Medulla oblongata (tissue), 1 donor: ENCODE measurements at regions not wholly inside any gene's neighbourhood (a gene's known extent, or its start where the extent isn't known, plus 50 kb on each side); places are given as distances from the start of the nearest gene placed in this dataset.
"Not testable (repeated sequence)": the region's sequence is repeated elsewhere in the genome, so short reads cannot be mapped to it uniquely, and the experiment has no call there.

Source experiments
- DNase-seq: peaks from one replicate; pipeline ENCODE4 v3.0.0-alpha.2; 2015; ENCODE audit errors: extremely low spot score

DNA sequence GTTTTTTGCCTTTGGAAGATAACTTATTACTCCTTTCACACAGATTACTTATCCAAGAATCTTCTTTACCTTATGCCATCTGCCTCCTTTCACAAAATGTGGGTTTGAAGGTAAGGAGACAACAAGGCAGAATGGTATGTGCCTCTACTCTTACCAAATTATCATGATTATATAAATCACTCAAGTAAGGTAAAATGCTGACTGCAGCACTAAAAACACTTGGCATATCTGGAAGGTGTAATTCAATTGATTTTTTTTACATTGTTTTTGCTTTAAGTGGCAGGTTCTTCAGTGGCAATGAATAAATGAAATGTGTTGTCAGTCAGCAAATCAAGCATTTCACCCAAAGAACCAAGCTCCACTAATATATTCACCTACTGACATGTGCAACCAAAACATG lies 346.1 kb downstream of the OMA1 start:
- DNase-seq = no peak

DNA sequence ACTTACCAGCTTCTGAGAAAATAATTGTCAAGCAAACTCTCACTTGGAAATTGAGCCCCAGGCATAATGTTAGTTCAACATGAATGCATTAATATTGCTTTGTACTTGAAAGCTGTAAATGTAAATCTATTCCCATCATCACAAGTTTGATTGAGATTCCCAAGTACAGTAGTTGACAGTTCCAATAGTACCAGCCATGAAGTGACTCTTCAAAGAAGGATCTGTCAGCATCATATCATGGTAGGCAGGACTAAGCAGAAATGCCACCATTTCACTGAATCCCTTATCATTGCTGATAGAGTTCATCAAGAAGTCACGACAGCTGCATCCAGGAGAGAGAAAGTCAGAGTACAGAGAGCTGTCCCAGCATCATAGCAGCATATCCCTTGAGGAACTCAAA lies 348.7 kb downstream of the OMA1 start:
- DNase-seq = no peak

DNA sequence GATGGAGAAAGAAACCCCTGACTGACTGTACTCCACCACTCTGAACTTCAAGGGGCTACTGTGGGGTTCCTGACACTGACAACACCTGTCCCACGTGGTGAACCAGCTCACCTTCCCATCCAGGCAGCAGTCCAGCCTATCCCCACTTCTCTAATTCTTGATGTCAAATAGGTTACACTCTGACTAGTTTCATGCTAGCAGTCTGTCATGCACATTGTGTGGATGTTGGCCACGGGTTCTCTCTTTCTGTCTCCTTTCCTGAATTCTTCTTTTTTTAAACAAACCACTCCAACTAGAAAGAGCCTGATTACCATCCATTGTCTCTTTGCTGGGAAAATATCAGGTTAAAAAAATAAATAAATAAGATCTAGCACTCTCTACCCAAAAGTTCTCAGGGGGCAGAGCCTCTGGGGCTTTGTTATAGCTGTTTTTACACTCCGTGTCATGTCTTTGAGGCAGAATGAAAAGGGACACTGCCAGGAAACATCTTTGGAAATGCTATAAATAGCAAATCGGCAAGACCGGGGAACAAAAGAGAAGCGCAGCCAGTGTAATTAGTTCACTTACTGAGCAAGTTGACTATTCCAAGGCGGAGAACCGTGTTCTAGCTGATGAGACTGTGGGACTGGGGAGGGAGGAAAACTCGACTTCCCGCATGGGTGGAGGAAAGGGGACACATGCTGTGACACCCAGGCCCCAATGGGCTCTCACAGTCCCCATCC lies 356.1 kb downstream of the OMA1 start:
- no peak for DNase-seq

DNA sequence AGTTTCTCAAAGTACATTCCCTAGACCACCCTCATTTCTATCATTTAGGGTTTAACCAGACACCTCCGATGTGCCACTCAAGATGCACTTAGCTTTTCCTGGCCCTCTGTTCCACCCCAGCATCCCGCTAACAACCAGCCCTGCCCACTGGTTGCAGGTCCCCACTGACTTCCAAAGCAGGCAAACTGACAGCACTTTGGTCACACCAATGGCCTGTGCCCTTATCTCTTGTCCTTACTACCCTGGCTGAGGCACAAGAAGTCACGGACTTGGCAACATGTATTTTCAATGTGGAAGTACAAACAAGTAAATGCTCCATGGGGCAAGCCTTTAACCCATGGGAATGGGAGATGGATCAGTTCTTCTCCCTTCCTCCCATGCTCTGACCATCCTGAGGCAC lies 357.1 kb downstream of the OMA1 start:
- no peak for DNase-seq

DNA sequence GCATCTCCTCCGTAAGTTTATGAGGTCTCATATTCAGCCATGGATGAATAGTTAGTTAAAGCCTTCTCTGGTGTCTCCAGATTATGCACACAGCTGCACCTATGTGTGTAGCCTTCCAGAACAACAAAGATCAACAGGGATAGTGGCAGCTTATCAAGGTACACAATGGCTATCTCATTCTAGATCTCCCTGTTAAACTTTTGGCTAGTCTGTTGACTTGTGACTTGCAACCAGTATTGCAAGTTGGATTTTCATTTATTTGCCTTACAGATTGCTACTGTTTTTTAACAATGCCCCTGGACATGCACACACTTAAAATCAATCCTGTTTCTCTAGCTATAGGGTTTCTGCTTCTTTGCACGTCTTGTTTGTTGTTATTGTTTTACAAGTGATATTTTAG lies 363.2 kb downstream of the OMA1 start:
- no peak for DNase-seq

DNA sequence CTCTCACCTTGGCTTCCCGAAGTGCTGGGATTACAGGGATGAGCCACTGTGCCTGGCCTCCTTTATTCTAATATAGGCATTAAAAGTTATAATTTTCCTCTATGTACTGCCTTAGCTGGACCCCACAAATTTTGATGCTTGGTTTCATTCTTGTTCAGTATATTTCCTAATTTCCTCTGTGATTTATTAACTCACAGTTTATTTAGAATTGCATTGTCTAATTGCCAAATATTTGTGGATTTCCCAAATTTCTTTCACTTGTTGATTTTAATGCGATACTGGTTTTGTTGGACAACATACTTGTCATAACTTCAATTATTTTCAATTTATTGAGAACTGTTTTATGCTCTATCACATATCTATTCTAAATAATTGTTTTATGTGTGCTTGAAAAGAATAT lies 366.0 kb downstream of the OMA1 start:
- no peak for DNase-seq

DNA sequence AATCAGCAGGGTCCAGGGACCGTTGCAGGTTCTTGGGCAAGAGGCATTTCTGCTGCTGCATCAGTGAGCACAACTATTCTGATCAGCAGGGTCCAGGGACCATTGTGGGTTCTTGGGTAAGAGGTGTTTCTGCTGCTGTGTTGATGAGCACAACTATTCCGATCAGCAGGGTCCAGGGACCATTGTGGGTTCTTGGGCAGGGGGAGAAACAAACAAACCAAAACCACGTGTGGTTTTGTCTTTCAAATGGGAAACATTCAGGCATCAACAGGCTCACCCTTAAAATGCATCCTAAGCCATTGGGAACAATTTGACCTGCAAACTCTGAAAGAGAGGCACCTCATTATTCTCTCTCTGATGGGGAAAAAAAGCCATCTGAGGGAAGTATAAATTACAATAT lies 377.4 kb downstream of the OMA1 start:
- not testable (repeated sequence) for DNase-seq

DNA sequence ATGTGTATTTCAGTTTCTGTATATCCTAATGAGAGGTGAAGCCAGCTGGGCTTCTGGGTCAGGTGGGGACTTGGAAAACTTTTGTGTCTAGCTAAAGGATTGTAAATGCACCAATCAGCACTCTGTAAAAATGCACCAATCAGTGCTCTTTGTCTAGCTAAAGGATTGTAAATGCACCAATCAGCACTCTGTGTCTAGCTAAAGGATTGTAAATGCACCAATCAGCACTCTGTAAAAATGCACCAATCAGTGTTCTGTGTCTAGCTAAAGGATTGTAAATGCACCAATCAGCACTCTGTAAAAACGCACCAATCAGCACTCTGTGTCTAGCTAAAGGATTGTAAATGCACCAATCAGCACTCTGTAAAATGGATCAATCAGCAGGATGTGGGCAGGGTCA lies 379.4 kb downstream of the OMA1 start:
- DNase-seq = not testable (repeated sequence)

DNA sequence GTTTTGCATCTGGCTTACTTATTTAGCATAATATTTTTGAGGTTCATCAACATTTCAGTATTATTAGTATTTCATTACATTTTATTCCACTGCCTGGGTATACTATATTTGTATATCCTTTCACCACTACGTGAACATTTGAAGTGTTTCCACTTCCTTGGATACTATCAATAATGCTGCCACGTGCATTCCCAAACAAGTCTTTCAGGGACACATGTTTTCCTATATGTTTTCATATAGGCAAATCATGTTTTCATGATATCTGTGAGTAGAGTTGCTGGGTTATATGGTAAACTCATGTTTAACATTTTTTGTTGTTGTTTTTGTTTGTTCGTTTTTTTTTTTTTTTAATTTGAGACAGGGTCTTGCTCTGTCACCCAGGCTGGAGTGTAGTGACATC lies 380.1 kb downstream of the OMA1 start:
- DNase-seq = no peak

DNA sequence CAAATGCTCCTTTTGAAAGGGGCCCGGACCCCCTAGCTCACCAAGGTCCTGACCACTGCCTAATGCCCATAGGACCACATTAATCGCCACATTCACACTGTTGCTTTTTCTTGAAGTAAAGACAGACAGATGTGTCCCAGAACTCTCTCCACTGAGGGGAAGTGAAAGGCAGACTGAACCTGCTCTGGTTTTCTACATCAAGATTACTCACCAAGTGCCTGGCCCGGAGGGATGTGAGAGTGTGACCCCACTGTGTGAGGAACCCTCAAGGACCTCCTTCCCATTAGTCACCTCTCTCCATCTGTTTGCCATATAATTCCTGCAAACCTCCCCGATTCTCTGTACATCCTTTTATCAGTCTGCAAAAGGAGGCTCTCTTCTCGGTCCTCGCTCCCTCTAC lies 381.5 kb downstream of the OMA1 start:
- DNase-seq = no peak

DNA sequence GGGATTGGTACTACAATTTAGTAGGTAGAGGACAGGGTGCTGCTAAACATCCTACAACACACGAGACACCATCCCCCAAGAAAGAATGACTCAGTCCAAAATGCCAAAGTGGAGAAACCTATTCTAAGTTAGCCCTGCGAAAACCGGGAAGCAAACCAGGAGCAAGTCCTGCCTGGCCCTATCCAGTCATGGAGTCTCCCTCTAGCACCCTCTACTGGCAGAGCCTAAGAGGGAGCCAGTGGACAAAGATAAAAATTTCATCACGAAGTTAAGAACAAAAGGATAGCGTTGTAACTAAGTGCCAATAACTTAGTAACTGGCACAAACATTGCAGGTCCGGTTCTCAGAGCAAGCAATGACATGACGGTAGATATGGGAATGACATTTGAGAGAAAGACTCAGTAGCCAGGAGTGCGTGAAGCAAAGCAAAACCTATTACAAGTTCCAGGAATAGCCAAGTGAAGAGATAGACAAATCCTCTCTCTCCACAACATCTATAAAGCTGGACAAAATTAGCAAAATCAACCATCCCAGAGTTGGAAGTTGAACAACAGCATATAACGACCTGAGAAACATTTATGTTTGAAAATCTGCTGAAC lies 383.5 kb downstream of the OMA1 start:
- peak; percentile 84 for DNase-seq

DNA sequence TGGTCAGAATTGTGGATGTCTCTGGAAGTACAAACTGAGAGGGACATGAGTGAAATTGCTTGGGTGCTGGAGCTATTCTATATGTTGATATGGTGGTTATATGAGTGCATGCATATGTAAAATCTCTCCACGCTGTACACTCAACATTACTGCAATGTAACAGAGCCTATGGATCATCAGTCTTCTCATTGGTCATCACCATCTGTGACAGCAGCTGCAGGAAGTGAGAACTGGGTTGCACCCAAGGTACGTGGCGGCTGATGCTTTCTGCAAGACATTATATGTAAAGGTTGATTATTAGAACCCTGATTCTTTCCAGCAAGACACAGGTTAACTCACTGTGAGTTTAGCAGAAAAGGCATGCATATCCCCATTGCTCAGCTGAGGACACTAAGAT lies 387.1 kb downstream of the OMA1 start:
- DNase-seq = no peak

DNA sequence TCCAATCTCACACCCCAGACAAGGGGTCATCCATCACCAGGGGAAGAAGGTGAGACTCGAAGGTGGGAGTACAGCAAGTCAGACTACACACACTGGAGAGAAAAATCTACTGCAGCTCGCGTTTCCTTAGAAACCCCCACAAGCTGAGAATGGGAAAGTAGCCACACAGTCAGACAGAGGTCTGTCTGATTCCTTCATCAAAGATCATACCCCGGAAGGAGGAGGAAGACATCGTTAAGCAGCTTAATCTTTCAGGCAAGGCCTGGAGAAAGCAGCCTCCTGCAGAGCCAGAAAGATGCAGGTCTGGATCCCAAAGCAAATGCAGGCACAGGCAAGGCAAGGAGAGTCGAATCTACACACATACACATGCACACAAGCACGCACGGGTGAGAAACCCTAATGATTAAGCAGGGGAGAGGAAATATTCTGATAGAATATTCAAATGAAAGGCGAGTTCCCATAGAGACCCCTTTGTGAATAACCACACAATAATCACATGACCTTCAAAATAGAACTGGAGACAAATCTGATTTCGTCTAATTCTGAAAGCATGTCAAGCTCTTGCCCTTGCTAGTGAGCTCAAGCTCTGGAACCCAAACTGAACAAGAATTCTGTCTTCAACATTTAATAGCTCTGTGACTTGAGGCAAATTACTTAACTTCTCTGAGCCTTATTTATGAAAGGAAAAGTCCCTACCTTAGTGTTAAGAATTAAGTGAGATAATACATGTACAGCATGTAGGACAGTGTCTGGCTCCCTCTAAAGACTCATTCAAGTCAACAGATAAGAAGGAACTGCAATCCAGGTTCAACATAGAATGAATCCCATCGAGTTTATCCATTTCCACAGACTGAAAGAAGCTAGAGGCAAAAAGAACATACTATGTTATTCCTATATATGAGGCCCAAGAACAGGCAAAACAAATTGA lies 387.8 kb downstream of the OMA1 start:
- DNase-seq = no peak

DNA sequence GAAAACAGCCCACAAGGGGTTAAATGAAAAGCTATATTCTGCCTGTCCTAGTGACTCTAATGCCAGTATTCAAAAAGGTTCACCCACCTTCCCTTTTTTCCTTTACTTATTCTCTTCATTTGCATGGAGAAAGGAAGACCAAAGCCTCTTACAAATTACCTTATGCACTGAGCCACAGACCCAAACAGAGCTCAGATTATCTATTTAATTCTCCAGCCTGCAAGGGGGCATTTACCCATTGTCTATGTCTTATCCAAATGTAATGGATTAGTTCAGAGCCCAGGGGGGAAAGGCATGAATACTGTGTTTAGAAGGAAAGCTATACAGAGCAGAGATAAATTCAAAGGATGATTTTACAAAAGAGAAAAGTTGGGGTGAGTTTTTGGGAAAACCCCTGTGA lies 388.5 kb downstream of the OMA1 start:
- DNase-seq = no peak

DNA sequence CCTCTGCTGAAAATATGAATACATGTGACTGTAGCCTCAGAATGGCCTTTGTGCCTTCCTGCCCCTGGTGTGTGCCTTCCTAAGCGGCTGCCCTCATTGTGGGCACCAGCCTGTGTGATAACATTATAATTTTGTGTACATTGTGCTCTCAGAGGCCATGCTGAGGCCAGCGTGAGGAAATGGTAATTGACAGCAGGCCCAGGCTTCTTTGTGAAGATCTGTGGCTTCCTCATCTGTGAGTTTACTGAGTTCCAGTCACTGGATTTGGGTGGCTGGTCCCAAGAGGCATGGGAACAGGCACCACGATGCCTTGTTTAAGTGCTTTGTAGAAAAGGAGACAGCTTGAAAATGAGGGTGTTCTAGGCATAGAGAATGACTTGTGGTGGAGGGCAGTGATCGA lies 389.3 kb downstream of the OMA1 start:
- no peak for DNase-seq

DNA sequence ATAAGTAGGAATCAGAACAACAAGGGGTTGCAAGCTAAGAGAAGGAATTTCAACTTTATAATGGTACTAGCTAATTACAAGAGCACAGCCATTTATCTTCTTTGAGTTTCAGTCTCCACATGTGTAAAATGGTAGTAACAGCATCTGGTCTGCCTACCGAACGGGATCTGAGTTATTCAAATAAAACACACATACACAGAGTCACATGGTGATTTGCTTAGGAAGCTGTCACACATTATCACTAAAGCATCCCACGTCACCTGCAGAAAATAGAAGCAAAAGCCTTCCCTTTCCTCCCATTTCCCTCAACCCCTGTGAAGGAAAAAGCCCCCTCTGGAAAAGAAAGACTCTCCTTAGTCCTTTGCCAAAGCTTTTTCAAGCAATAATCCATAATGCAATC lies 389.7 kb downstream of the OMA1 start:
- no peak for DNase-seq

DNA sequence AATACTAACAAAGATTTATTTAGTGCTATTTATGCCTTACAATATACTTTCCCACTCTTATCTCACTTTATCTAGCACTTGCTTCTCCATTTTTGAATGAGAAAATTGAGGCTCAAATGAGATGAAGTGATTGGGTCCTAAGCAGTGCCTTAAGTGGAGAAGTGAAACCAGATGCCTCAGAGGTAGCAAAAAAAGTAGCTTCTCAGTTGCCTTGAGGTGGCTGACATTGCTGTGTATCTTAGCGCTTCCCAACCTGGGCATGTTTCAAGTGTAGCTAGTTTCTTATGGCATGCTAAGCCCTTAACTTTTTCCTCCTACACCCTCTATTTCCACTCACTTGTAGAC lies 390.4 kb downstream of the OMA1 start:
- no peak for DNase-seq

DNA sequence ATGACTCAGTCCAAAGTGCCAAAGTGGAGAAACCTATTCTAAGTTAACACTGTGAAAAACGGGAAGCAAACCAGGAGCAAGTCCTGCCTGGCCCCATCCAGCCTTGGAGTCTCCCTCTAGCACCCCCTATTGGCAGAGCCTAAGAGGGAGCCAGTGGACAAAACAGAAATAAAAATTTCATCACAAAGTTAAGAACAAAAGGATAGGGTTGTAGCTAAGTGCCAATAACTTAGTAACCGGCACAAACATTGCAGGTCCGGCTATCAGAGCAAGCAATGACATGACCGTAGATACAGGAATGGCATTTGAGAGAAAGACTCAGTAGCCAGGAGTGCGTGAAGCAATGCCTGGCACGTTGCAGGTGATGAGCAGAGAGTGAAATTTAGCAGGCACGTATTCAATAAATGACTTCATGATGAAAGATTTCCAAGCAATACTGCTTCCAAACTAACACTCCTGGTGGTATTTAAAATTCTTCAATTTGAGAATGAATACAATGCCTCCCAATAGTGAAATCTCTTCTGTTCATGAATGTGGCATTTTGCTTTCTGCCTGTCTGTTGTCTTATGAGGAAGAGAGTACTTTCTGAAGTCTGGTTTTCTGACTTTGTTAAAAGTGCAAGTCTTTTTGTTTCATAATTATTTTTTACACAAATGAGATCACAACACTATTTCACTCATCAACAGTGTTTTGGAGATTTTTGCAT lies 391.0 kb downstream of the OMA1 start:
- peak; percentile 28 for DNase-seq

DNA sequence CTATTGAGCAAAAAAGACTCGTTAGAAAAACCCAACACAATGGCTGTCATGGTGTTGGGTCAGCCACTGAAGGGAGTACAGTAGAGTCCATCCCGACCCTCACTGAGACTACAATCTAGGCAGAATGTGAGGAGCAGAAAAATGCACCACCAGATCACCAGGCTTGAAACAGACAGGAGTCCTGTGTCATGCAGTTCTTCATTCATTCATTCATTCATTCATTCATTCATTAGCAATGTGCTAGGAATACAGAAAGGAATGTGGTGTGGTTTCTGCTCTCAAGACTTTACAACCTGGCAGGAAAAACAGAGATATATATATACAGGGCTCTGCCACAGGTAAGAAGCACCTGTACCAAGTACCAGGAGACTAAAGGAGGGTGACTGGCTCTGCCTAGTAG lies 392.3 kb downstream of the OMA1 start:
- no peak for DNase-seq

DNA sequence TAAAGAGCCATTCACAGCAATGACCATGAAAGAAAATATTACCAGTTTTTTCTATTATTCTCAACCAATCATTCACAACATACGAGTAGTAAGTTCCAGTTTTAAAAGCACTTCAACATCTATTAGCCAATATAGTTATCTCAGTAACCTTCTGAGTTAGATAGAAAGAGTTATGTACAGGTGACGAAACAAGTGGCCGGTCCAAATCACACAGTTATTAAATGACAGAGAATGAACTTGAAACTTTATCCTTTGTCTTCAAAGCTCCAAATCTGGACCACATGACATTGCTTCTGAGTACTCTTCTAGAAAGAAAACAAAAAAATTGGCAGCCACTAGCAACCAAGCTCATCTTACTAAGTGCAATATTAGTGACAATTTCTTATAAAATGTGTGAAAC lies 393.8 kb downstream of the OMA1 start:
- no peak for DNase-seq

DNA sequence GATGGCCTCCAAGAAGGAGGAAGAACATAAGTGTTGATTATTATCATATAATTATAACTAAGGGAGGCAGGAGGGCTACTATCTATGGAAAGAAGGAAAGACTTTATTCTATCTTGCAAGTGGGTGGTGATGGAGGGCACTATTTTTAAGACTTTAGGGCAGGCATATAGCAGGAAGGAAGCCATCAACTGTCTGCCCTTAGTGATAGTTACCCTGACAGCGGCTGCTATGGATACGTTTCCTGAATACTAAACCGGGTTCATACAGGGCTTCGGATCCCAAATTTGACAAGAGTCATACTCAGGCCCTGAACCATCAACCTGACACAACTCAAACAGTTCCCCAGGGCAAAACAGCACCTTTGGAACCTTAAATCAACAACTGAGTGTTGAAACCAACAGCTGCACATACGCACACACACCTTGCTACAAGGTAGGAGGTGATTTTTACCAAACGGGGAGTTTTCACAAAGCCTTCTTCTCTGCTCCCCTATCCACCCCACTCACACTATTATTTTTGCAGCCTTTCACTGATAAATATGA lies 397.2 kb downstream of the OMA1 start:
- DNase-seq = no peak

DNA sequence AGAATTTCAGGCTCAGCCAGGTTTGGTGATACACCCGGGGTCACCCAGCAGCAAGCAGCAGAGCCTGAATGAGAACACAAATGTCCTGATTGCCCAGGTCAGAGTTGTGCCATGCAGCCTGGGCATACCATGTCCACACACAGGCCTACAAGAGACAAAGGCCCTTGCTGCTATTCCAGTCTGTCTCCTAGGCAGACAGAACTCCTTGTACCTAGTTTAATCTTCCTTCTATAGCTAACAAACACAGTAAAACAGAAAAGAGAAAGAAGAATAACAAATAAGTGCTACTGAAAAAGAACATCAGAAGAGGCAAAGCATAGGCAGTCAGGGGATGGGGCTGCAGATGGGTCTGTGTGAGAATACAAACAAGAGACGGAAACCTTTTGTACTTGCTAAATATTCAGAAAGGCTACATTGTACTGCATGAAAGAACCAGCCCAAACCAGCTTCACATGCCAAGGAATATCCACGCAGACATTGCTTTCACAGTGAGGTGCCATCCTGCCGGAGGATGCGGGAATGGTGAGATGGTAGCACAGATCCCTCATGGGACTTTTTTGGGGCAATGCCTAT lies 401.7 kb downstream of the OMA1 start:
- no peak for DNase-seq
